ENCODE measurements at regions not wholly inside any gene's neighbourhood (a gene's known extent, or its start where the extent isn't known, plus 50 kb on each side); places are given as distances from the start of the nearest gene placed in this dataset.

DNA sequence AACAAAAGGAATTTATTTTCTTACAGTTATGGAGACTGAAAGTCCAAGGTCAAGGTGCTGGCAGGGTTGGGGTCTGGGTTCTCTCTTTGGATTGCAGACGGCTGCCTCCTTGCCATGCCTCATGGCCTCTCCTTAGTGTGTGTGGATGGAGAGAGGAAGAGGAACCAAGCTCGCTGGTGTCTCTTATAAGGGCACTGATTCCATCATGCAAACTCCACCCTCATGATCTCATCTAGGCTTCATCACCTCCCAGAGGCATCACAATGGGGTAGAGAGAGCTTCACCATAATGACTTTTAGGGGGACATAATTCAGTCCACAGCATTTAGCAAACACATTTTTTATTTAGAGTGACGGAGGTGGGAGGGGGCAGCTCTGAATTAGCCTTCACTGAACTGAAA, 104.9 kb upstream of the ABCC4 start (continued):
- TF ChIP-seq, protein P1, sequence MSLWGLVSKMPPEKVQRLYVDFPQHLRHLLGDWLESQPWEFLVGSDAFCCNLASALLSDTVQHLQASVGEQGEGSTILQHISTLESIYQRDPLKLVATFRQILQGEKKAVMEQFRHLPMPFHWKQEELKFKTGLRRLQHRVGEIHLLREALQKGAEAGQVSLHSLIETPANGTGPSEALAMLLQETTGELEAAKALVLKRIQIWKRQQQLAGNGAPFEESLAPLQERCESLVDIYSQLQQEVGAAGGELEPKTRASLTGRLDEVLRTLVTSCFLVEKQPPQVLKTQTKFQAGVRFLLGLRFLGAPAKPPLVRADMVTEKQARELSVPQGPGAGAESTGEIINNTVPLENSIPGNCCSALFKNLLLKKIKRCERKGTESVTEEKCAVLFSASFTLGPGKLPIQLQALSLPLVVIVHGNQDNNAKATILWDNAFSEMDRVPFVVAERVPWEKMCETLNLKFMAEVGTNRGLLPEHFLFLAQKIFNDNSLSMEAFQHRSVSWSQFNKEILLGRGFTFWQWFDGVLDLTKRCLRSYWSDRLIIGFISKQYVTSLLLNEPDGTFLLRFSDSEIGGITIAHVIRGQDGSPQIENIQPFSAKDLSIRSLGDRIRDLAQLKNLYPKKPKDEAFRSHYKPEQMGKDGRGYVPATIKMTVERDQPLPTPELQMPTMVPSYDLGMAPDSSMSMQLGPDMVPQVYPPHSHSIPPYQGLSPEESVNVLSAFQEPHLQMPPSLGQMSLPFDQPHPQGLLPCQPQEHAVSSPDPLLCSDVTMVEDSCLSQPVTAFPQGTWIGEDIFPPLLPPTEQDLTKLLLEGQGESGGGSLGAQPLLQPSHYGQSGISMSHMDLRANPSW (CRISPR knock-in tag; IDR thresholded peaks at IDR 0.05): no peak

DNA sequence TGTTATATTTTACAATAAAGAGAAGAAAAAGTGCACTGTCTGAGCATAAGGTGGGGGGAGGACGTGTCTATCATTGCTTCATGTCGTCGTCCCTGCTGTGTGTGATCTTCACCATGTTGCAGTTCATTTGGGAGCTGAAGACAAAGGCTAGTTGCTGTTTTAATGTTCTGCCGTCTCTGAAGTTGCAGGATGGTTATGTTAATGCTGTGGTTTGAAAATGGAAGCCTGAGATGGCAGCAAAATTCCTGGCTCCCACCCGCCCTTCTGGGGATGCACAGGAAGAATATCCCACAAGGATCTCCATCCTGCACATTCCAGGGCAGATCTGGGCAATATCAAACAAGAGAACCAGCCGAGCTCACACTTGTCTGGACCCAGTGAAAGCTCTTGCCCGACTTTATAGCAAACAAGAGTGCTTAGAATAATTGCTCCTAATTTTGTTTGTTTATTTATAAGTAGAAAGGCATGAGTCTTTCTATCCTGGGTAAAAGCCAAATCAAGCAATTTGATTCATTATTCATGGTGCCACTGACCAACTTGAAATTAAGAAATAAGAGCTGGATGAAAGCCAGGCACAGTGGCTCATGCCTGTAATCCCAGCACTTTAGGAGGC, 110.3 kb upstream of the ABCC4 start:
- Histone ChIP-seq H2AFZ (ENCODE audit: low read depth, low read length) (no peak overlapping the region), H3K36me3 (ENCODE audit: control insufficient read depth, insufficient read depth, low read length) (no peaks in the 10 kb centered on the region), H3K4me1 (replicated peaks in 1 of 2; ENCODE audit: control insufficient read depth in 2 of 2, insufficient read depth in 2 of 2, low read length in 2 of 2) (no peaks in the 10 kb centered on the region), H3K9me3 (replicated peaks; ENCODE audit: control insufficient read depth, insufficient read depth, low read depth, low read length) (no peaks in the 10 kb centered on the region), H3K79me2 (ENCODE audit: control insufficient read depth, insufficient read depth, low read length) (no peaks in the 10 kb centered on the region), H3K4me2 (ENCODE audit: insufficient read depth, low read length) (no peak overlapping the region), H4K20me1 (replicated peaks; ENCODE audit: control insufficient read depth, insufficient read depth, low read length) (no peaks in the 10 kb centered on the region), H3K9me1 (ENCODE audit: control insufficient read depth, insufficient read depth, low read length) (no peaks in the 10 kb centered on the region), H3K27me3 (ENCODE audit: control insufficient read depth in 2 of 2, insufficient read depth in 2 of 2, low read length in 2 of 2) (no peaks in the 10 kb centered on the region), H3K4me3 (no peak overlapping the region), H3K27ac (ENCODE audit: extremely low read depth, low read depth, low read length) (no peak overlapping the region), H3K9ac (ENCODE audit: insufficient read depth in 1 of 2, low read depth in 2 of 2, low read length in 2 of 2) (no peak overlapping the region)
- FAIRE-seq: no peak
- ChIA-PET CTCF (ENCODE audit: low intra/inter-chr PET ratio) (no interaction called here), POLR2A (no interaction called here)
- in situ Hi-C loops (cut with MboI) (loop anchor here (25.0 kb wide), 1 partner anchor 749 kb away; no protein-coding TSS in a partner anchor), intact Hi-C loops (cut with micrococcal nuclease) (no loop called here)
- 0% methylated on average over 7 of the region's 7 CpGs for WGBS (ENCODE audit: insufficient coverage, low coverage, missing lambda C conversion rate)
- DNase-seq (ENCODE audit: extremely low read depth in 1 of 4, low spot score in 3 of 4): no peak
- no peak for ATAC-seq
- BruUV-seq (replicated peaks): no TSS peak
- TF ChIP-seq YY1 (IDR thresholded peaks at IDR 0.05; ENCODE audit: borderline replicate concordance in 1 of 3, control insufficient read depth in 1 of 3, extremely low read depth in 1 of 3, insufficient read depth in 3 of 3, insufficient read length in 1 of 3, insufficient replicate concordance in 2 of 3, low read depth in 1 of 3, low read length in 2 of 3) (no peak), CREB3 (tag; conservative IDR thresholded peaks at IDR 0.05; ENCODE audit: low read depth) (no peak), ZNF263 (CRISPR knock-in tag; IDR thresholded peaks at IDR 0.05; ENCODE audit: borderline replicate concordance) (no peak), ESRRB (CRISPR knock-in tag; IDR thresholded peaks at IDR 0.05; ENCODE audit: borderline replicate concordance) (no peak), TFAM (CRISPR knock-in tag; conservative IDR thresholded peaks at IDR 0.05) (no peak), KAT2B (IDR thresholded peaks at IDR 0.05; ENCODE audit: low read depth, low read length) (no peak), MTA1 (IDR thresholded peaks at IDR 0.05; ENCODE audit: borderline replicate concordance) (no peak), ZNF57 (CRISPR knock-in tag; IDR thresholded peaks at IDR 0.05) (no peak)
